Caco-2 (cell line): ENCODE measurements at regions not wholly inside any gene's neighbourhood (a gene's known extent, or its start where the extent isn't known, plus 50 kb on each side); places are given as distances from the start of the nearest gene placed in this dataset.

ENCODE experiments used
- BruUV-seq: library from RNA; stranded (reverse); fragments of 400-500 nt; replicated peaks from 2 replicates; lab custom pipeline; 2021; lab: Mats Ljungman, UMichigan
- CTCF ChIA-PET: fragments of 300-600 bp; sonication (Branson Sonifier 250); formaldehyde crosslinking; loops from one replicate; lab custom pipeline; 2022; ENCODE audit warnings: antibody characterized with exemption; lab: Charles Lee
- POLR2A ChIA-PET: fragments of 300-600 bp; sonication (Branson Sonifier 250); formaldehyde crosslinking; loops from one replicate; lab custom pipeline; 2022; ENCODE audit warnings: antibody characterized with exemption; lab: Charles Lee
- DNase-seq, 2 experiments: peaks; one replicate each; pipeline versions ENCODE4 v3.0.0 to v3.0.0-alpha.2; 2020 to 2022
- H3K27me3 ChIP-seq: replicated peaks from 2 replicates; pipeline ENCODE4 v1.6.0; 2011; ENCODE audit warnings: low read length; ENCODE audit not compliant: control insufficient read depth, insufficient read depth
- H3K36me3 ChIP-seq: 2 replicates; pipeline ENCODE4 v1.5.1; 2011; ENCODE audit warnings: low read length; ENCODE audit not compliant: control insufficient read depth, insufficient read depth
- H3K4me1 ChIP-seq: fragments of 250-450 bp; sonication (Bioruptor Pico); 2 replicates; pipeline ENCODE4 v1.5.1; 2020; ENCODE audit warnings: mild to moderate bottlenecking
- H3K4me3 ChIP-seq: 2 replicates; pipeline ENCODE4 v1.5.1; 2011; ENCODE audit warnings: low read depth, mild to moderate bottlenecking, control low read depth, low read length
- H3K9me3 ChIP-seq: fragments of 250-450 bp; sonication (Bioruptor Pico); 2 replicates; pipeline ENCODE4 v1.5.1; 2020; ENCODE audit warnings: mild to moderate bottlenecking, moderate library complexity
- H3K27ac Mint-ChIP-seq: one replicate; pipeline ENCODE4 v1.8.0; 2022; ENCODE audit warnings: mixed read lengths; ENCODE audit not compliant: unreplicated experiment
- H3K27me3 Mint-ChIP-seq: one replicate; pipeline ENCODE4 v1.8.0; 2022; ENCODE audit warnings: mixed read lengths; ENCODE audit not compliant: insufficient read depth, unreplicated experiment
- H3K36me3 Mint-ChIP-seq: one replicate; pipeline ENCODE4 v1.8.0; 2022; ENCODE audit warnings: mild to moderate bottlenecking, mixed read lengths; ENCODE audit not compliant: insufficient read depth, unreplicated experiment
- H3K4me1 Mint-ChIP-seq: one replicate; pipeline ENCODE4 v1.8.0; 2022; ENCODE audit warnings: low read depth, mixed read lengths; ENCODE audit not compliant: unreplicated experiment
- H3K4me3 Mint-ChIP-seq: one replicate; pipeline ENCODE4 v1.8.0; 2022; ENCODE audit warnings: mild to moderate bottlenecking, moderate library complexity, mixed read lengths; ENCODE audit not compliant: unreplicated experiment
- H3K9me3 Mint-ChIP-seq: one replicate; pipeline ENCODE4 v1.8.0; 2022; ENCODE audit warnings: mixed read lengths; ENCODE audit not compliant: unreplicated experiment
- CTCF ChIP-seq, 2 experiments: fragments of 200-600 bp in 1 of 2; IDR thresholded peaks; 1 replicate in 1 of 2; 2 replicates in 1 of 2; pipeline versions ENCODE4 v1.5.1 to v1.8.0; 2011 to 2022; ENCODE audit warnings: antibody characterized with exemption in 1 of 2, control low read depth in 1 of 2, inconsistent platforms in 1 of 2, low read depth in 1 of 2, low read length in 1 of 2, mild to moderate bottlenecking in 1 of 2, moderate library complexity in 1 of 2; ENCODE audit not compliant: insufficient read depth in 1 of 2, severe bottlenecking in 1 of 2, unreplicated experiment in 1 of 2
- intact Hi-C: fragments of 100-400 bp; cut with micrococcal nuclease; formaldehyde crosslinking; loops from one replicate; pipeline ENCODE4 v1.10.0; 2022; ENCODE audit not compliant: unreplicated experiment

DNA sequence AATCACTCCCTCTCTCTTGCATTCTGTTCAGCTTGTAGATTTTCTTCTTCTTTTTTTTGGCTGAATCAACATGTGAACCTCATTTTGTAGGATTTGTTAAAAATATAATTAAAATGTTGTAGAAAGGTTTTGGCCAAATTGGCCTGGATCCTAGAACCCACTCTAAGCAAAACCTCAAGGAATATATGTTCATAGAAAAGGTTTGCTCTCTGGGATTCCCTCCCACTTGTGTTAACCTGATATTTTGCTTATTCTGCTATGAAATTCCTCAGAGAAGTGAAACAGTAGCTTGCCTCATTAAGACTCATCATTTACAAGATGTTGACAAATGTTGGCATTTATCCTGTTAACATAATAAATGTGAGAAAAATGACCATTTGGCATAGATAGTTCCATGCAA is 456.7 kb downstream of the TMEM182 start:
- Mint-ChIP-seq H3K9me3 (no peaks in the 10 kb centered on the region), H3K4me3 (no peak overlapping the region), H3K4me1 (no peaks in the 10 kb centered on the region), H3K27ac (no peak overlapping the region), H3K27me3 (peaks cover 5% of the 10 kb centered on the region), H3K36me3 (no peaks in the 10 kb centered on the region)
- BruUV-seq = no TSS peak
- TF ChIP-seq CTCF (IDR thresholded peaks at IDR 0.05; ENCODE audit: insufficient read depth in 1 of 2, low read depth in 1 of 2, low read length in 1 of 2, severe bottlenecking in 1 of 2, unreplicated experiment in 1 of 2) = no peak
- Histone ChIP-seq H3K4me3 (no peak overlapping the region), H3K36me3 (no peaks in the 10 kb centered on the region), H3K9me3 (no peaks in the 10 kb centered on the region), H3K27me3 (no peaks in the 10 kb centered on the region), H3K4me1 (no peaks in the 10 kb centered on the region)
- ChIA-PET POLR2A (no interaction called here), CTCF (no interaction called here)
- DNase-seq = no peak
- intact Hi-C loops = no loop called here

GRCh38 chr2:103219398-103219797 is 457.6 kb downstream of the TMEM182 start:
- Mint-ChIP-seq H3K4me3 (no peak overlapping the region), H3K9me3 (no peaks in the 10 kb centered on the region), H3K27ac (no peak overlapping the region), H3K4me1 (no peaks in the 10 kb centered on the region), H3K36me3 (no peaks in the 10 kb centered on the region), H3K27me3 (peaks cover 5% of the 10 kb centered on the region)
- intact Hi-C loops = no loop called here
- ChIA-PET POLR2A (no interaction called here), CTCF (no interaction called here)
- Histone ChIP-seq H3K9me3 (no peaks in the 10 kb centered on the region), H3K36me3 (no peaks in the 10 kb centered on the region), H3K4me3 (no peak overlapping the region), H3K27me3 (no peaks in the 10 kb centered on the region), H3K4me1 (no peaks in the 10 kb centered on the region)
- no peak for TF ChIP-seq CTCF (IDR thresholded peaks at IDR 0.05; ENCODE audit: insufficient read depth in 1 of 2, low read depth in 1 of 2, low read length in 1 of 2, severe bottlenecking in 1 of 2, unreplicated experiment in 1 of 2)
- no peak for DNase-seq
- BruUV-seq = no TSS peak

GRCh38 chr2:103222969-103223368 is 461.1 kb downstream of the TMEM182 start:
- BruUV-seq = no TSS peak
- CTCF ChIA-PET = no interaction called here
- POLR2A ChIA-PET = no interaction called here
- no peaks in the 10 kb centered on the region for H3K36me3 Mint-ChIP-seq
- H3K36me3 ChIP-seq = no peaks in the 10 kb centered on the region
- no peak overlapping the region for H3K27ac Mint-ChIP-seq
- H3K9me3 Mint-ChIP-seq = no peaks in the 10 kb centered on the region
- H3K4me3 Mint-ChIP-seq = no peak overlapping the region
- H3K9me3 ChIP-seq = no peaks in the 10 kb centered on the region
- DNase-seq = no peak
- intact Hi-C loops = no loop called here
- peaks cover 5% of the 10 kb centered on the region for H3K27me3 Mint-ChIP-seq
- no peaks in the 10 kb centered on the region for H3K4me1 ChIP-seq
- no peaks in the 10 kb centered on the region for H3K27me3 ChIP-seq
- no peaks in the 10 kb centered on the region for H3K4me1 Mint-ChIP-seq
- H3K4me3 ChIP-seq = no peak overlapping the region
- no peak for TF ChIP-seq CTCF (IDR thresholded peaks at IDR 0.05; ENCODE audit: insufficient read depth in 1 of 2, low read depth in 1 of 2, low read length in 1 of 2, severe bottlenecking in 1 of 2, unreplicated experiment in 1 of 2)
